T-cell (primary cell): ENCODE measurements at regions not wholly inside any gene's neighbourhood (a gene's known extent, or its start where the extent isn't known, plus 50 kb on each side); places are given as distances from the start of the nearest gene placed in this dataset.

Source experiments
- ATAC-seq, 4 experiments: fragments of 200-7000 bp in 3 of 4; fragments of 150-1000 bp in 1 of 4; cut with Tn5 transposase; replicated peaks in 1 of 4; 1 replicate in 3 of 4; 2 replicates in 1 of 4; pipeline ENCODE4 v1.10.0; 2021; ENCODE audit warnings: moderate library complexity in 3 of 4, mild to moderate bottlenecking in 2 of 4, moderate number of reproducible peaks in 1 of 4
- CTCF ChIA-PET, 2 donors: fragments of 300-600 bp; sonication (Branson Sonifier 250); formaldehyde crosslinking; loops; one replicate each; lab custom pipeline; 2022; ENCODE audit warnings: antibody characterized with exemption in 2 of 2; lab: Charles Lee
- POLR2A ChIA-PET, 2 donors: fragments of 300-600 bp; sonication (Branson Sonifier 250); formaldehyde crosslinking; loops; one replicate each; lab custom pipeline; 2022; ENCODE audit warnings: antibody characterized with exemption in 2 of 2; lab: Charles Lee
- DNase-seq, 35 experiments: peaks; one replicate each; pipeline versions ENCODE4 v3.0.0 to v3.0.0-alpha.2; 2013 to 2023
- H3K27ac ChIP-seq: one replicate; pipeline ENCODE4 v1.5.1; 2013; ENCODE audit warnings: low read length
- H3K27me3 ChIP-seq, 2 experiments: replicated peaks in 1 of 2; 1 replicate in 1 of 2; 2 replicates in 1 of 2; pipeline versions ENCODE4 v1.6.1 to v1.7.0; 2013; ENCODE audit warnings: low read length in 1 of 2, mixed read lengths in 1 of 2; ENCODE audit not compliant: control insufficient read depth in 2 of 2, insufficient read depth in 2 of 2; ENCODE audit errors: extremely low read depth in 1 of 2
- H3K36me3 ChIP-seq, 2 donors: 1 replicate in 1 of 2; 2 replicates in 1 of 2; pipeline versions ENCODE4 v1.6.1 to v1.7.0; 2013; ENCODE audit warnings: low read length in 1 of 2; ENCODE audit not compliant: control insufficient read depth in 2 of 2, insufficient read depth in 1 of 2; ENCODE audit errors: extremely low read depth in 1 of 2
- H3K4me1 ChIP-seq, 2 experiments: 1 replicate in 1 of 2; 2 replicates in 1 of 2; pipeline versions ENCODE4 v1.6.1 to v1.7.0; 2013; ENCODE audit warnings: low read length in 2 of 2, mixed read lengths in 1 of 2; ENCODE audit not compliant: insufficient read depth in 2 of 2, control insufficient read depth in 1 of 2; ENCODE audit errors: extremely low read depth in 1 of 2
- H3K4me3 ChIP-seq, 2 donors: 1 replicate in 1 of 2; 2 replicates in 1 of 2; pipeline versions ENCODE4 v1.5.1 to v1.7.0; 2013; ENCODE audit warnings: mild to moderate bottlenecking in 2 of 2, low read length in 1 of 2, moderate library complexity in 1 of 2; ENCODE audit not compliant: control insufficient read depth in 1 of 2; ENCODE audit errors: extremely low read depth in 1 of 2
- H3K9me3 ChIP-seq: 2 replicates; pipeline ENCODE4 v1.7.0; 2013
- H3K27ac Mint-ChIP-seq, 2 donors: one replicate each; pipeline ENCODE4 v1.8.0; 2020 to 2021; ENCODE audit warnings: mild to moderate bottlenecking in 2 of 2, mixed read lengths in 2 of 2
- H3K27me3 Mint-ChIP-seq, 2 donors: one replicate each; pipeline ENCODE4 v1.8.0; 2021 to 2022; ENCODE audit warnings: mixed read lengths in 2 of 2
- H3K36me3 Mint-ChIP-seq: one replicate; pipeline ENCODE4 v1.8.0; 2021; ENCODE audit warnings: mixed read lengths
- H3K4me1 Mint-ChIP-seq, 3 donors: one replicate each; pipeline ENCODE4 v1.8.0; 2020 to 2022; ENCODE audit warnings: mixed read lengths in 3 of 3, mild to moderate bottlenecking in 1 of 3
- H3K4me3 Mint-ChIP-seq, 3 donors: one replicate each; pipeline ENCODE4 v1.8.0; 2020 to 2022; ENCODE audit warnings: mild to moderate bottlenecking in 3 of 3, mixed read lengths in 3 of 3, moderate library complexity in 3 of 3
- H3K9me3 Mint-ChIP-seq, 3 donors: one replicate each; pipeline ENCODE4 v1.8.0; 2020 to 2022; ENCODE audit warnings: mixed read lengths in 3 of 3
- WGBS: methylation state at CpG from one replicate; pipeline ENCODE4 v1.1.5; 2013; ENCODE audit warnings: missing lambda C conversion rate; ENCODE audit not compliant: insufficient coverage; 5-methylcytosine and 5-hydroxymethylcytosine counted together

- no peak overlapping the region for H3K4me3 ChIP-seq
- no peak for DNase-seq
- no peak overlapping the region for H3K27ac Mint-ChIP-seq
- no peak for ATAC-seq
- no peaks in the 10 kb centered on the region for H3K9me3 ChIP-seq
- no peaks in the 10 kb centered on the region for H3K9me3 Mint-ChIP-seq
- no peaks in the 10 kb centered on the region for H3K4me1 Mint-ChIP-seq
- no peak overlapping the region for H3K4me3 Mint-ChIP-seq
- no peaks in the 10 kb centered on the region for H3K36me3 ChIP-seq
- POLR2A ChIA-PET: no interaction called here
- 45% methylated on average over 54 of the region's 75 CpGs for WGBS
- H3K27me3 Mint-ChIP-seq: peaks cover 24 to 36% of the 10 kb centered on the region in 2 donors
- H3K4me1 ChIP-seq: no peaks in the 10 kb centered on the region
- peaks cover 3 to 47% of the 10 kb centered on the region in 2 experiments for H3K27me3 ChIP-seq
- CTCF ChIA-PET: interaction anchor here in 1 of 2 donors (0.7 kb wide), 1 partner anchor 138 kb away, joined by 3 read pairs; no protein-coding TSS in a partner anchor
- no peak overlapping the region for H3K27ac ChIP-seq
- H3K36me3 Mint-ChIP-seq: no peaks in the 10 kb centered on the region
Measured at GRCh38 chr15:66621491-66622467, 56.0 kb upstream of the LCTL start.

GRCh38 chr15:66622591-66623022 lies 56.8 kb upstream of the LCTL start:
- Histone ChIP-seq H3K4me1 (no peaks in the 10 kb centered on the region), H3K4me3 (no peak overlapping the region), H3K27ac (no peak overlapping the region), H3K9me3 (no peaks in the 10 kb centered on the region), H3K27me3 (peaks cover 3 to 46% of the 10 kb centered on the region in 2 experiments), H3K36me3 (no peaks in the 10 kb centered on the region)
- no peak for DNase-seq
- whole genome bisulfite sequencing: 20% methylated on average over 2 of the region's 5 CpGs
- no peaks in the 10 kb centered on the region for H3K4me1 Mint-ChIP-seq
- H3K4me3 Mint-ChIP-seq: no peak overlapping the region
- ChIA-PET POLR2A (no interaction called here), CTCF (no interaction called here)
- H3K27me3 Mint-ChIP-seq: peaks cover 24 to 36% of the 10 kb centered on the region in 2 donors
- H3K36me3 Mint-ChIP-seq: no peaks in the 10 kb centered on the region
- no peak for ATAC-seq
- no peaks in the 10 kb centered on the region for H3K9me3 Mint-ChIP-seq
- no peak overlapping the region for H3K27ac Mint-ChIP-seq

- CTCF ChIA-PET: interaction anchor here in 1 of 2 donors (0.6 kb wide), 1 partner anchor 16 kb away, joined by 5 read pairs; no protein-coding TSS in a partner anchor
- no peaks in the 10 kb centered on the region for H3K4me1 Mint-ChIP-seq
- H3K27me3 Mint-ChIP-seq: peaks cover 24 to 36% of the 10 kb centered on the region in 2 donors
- Histone ChIP-seq H3K4me3 (no peak overlapping the region), H3K27ac (no peak overlapping the region), H3K27me3 (peaks cover 3 to 42% of the 10 kb centered on the region in 2 experiments), H3K4me1 (no peaks in the 10 kb centered on the region), H3K9me3 (no peaks in the 10 kb centered on the region), H3K36me3 (no peaks in the 10 kb centered on the region)
- ATAC-seq (no peak), DNase-seq (no peak)
- POLR2A ChIA-PET: no interaction called here
- H3K9me3 Mint-ChIP-seq: no peaks in the 10 kb centered on the region
- WGBS: 58% methylated on average over 3 of the region's 6 CpGs
- no peaks in the 10 kb centered on the region for H3K36me3 Mint-ChIP-seq
- no peak overlapping the region for H3K4me3 Mint-ChIP-seq
- H3K27ac Mint-ChIP-seq: no peak overlapping the region
Measured at GRCh38 chr15:66623801-66624453, 58.1 kb upstream of the LCTL start.

GRCh38 chr15:66625531-66625930 lies 59.7 kb upstream of the LCTL start:
- Histone ChIP-seq H3K27me3 (peaks cover 3 to 27% of the 10 kb centered on the region in 2 experiments), H3K27ac (no peak overlapping the region), H3K4me1 (no peaks in the 10 kb centered on the region), H3K9me3 (no peaks in the 10 kb centered on the region), H3K4me3 (no peak overlapping the region), H3K36me3 (no peaks in the 10 kb centered on the region)
- Mint-ChIP-seq H3K27ac (no peak overlapping the region), H3K27me3 (peaks cover 20 to 28% of the 10 kb centered on the region in 2 donors), H3K9me3 (no peaks in the 10 kb centered on the region), H3K4me3 (no peak overlapping the region), H3K4me1 (no peaks in the 10 kb centered on the region), H3K36me3 (no peaks in the 10 kb centered on the region)
- no CpG with 5 or more reads among the region's 1 CpG for WGBS
- no peak for ATAC-seq
- ChIA-PET POLR2A (no interaction called here), CTCF (no interaction called here)
- no peak for DNase-seq

- Mint-ChIP-seq H3K9me3 (no peaks in the 10 kb centered on the region), H3K36me3 (no peaks in the 10 kb centered on the region), H3K4me3 (no peak overlapping the region), H3K27ac (no peak overlapping the region), H3K4me1 (no peaks in the 10 kb centered on the region), H3K27me3 (peaks cover 15 to 23% of the 10 kb centered on the region in 2 donors)
- Histone ChIP-seq H3K36me3 (no peaks in the 10 kb centered on the region), H3K9me3 (no peaks in the 10 kb centered on the region), H3K27ac (no peak overlapping the region), H3K4me1 (no peaks in the 10 kb centered on the region), H3K4me3 (no peak overlapping the region), H3K27me3 (peaks cover 3 to 22% of the 10 kb centered on the region in 2 experiments)
- DNase-seq (no peak), ATAC-seq (no peak)
- WGBS: 76% methylated on average over 3 of the region's 4 CpGs
- ChIA-PET CTCF (no interaction called here), POLR2A (no interaction called here)
Measured at GRCh38 chr15:66625974-66626373, 60.2 kb upstream of the LCTL start.

GRCh38 chr15:66628976-66629723 lies 63.4 kb upstream of the LCTL start:
- H3K4me1 Mint-ChIP-seq: no peaks in the 10 kb centered on the region
- no peaks in the 10 kb centered on the region for H3K9me3 ChIP-seq
- POLR2A ChIA-PET: interaction anchor here in 1 of 2 donors (0.8 kb wide), 1 partner anchor 145 kb away, joined by 3 read pairs; no protein-coding TSS in a partner anchor
- no peak overlapping the region for H3K4me3 Mint-ChIP-seq
- WGBS: 60% methylated on average over 3 of the region's 8 CpGs
- H3K27me3 Mint-ChIP-seq: no peaks in the 10 kb centered on the region
- no peak overlapping the region for H3K27ac Mint-ChIP-seq
- CTCF ChIA-PET: no interaction called here
- H3K36me3 ChIP-seq: no peaks in the 10 kb centered on the region
- no peaks in the 10 kb centered on the region for H3K4me1 ChIP-seq
- no peaks in the 10 kb centered on the region for H3K9me3 Mint-ChIP-seq
- H3K36me3 Mint-ChIP-seq: no peaks in the 10 kb centered on the region
- DNase-seq: no peak
- no peak for ATAC-seq
- H3K27ac ChIP-seq: no peak overlapping the region
- peaks cover 0 to 5% of the 10 kb centered on the region in 2 experiments for H3K27me3 ChIP-seq
- H3K4me3 ChIP-seq: no peak overlapping the region
